CD4-positive, alpha-beta T cell treated with Interleukin-17A for 1 hour (primary cell): ENCODE measurements at regions not wholly inside any gene's neighbourhood (a gene's known extent, or its start where the extent isn't known, plus 50 kb on each side); places are given as distances from the start of the nearest gene placed in this dataset.

Source experiments
- DNase-seq: peaks from one replicate; pipeline ENCODE4 v3.0.0-alpha.2; 2020

DNA sequence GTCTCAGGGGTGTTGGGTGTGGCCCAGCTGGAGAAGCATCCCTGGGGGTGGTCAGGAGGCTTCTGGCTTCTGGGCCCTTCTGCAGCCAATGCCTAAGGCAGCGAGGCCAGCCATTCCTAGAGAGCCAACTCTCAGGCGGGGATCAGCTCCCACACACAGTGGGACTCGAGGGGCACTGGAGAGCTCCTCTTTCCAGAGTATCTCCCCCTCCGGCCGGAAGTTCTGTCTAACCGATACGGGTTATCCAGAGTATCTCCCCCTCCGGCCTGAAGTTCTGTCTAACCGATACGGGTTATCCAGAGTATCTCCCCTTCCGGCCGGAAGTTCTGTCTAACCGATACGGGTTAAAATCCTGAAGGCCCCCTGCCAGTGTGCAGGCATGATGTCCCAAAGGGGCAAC, 71.2 kb upstream of the B3GAT1 start:
- DNase-seq = no peak

DNA sequence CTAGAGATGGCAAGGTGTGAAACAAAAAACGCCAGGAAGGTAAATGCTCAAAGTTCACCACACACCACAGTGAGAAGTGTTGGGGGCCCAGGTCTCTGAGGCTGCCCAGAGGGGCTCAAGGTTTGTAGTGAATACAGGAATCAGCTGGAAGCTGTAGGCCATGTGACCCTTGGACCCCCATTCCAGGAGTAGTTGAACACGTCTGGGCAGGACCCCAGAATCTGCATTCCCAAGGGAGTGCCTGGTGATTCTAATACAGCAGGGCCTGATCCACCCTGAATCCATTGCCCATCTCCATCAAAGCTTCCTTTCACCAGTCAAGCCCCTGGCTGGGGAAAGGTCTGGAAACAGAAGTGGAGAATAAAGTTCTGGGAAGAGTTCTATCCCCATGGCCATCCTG, 70.8 kb upstream of the B3GAT1 start:
- no peak for DNase-seq

GRCh38 chr11:134481933-134482527, 70.0 kb upstream of the B3GAT1 start:
- no peak for DNase-seq

DNA sequence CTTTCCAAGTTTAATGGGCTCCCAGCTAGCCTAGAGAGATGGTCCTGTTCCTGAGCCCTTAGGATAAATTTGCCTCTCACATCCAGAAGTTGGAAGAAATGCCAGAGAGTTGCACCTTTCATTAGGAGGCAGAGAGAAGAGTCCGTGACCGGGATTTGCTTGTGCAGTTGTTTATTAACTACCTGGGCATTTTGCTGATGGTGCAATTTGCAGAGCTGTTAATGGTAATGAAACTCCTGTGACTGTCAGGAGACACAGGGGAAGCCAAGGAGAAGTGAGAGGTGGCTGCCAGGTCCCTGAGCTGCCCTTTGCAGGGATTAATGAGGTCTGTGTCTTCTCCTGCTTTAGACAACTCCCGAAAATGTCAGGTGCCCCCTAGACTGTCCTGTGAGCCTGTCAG, 69.1 kb upstream of the B3GAT1 start:
- no peak for DNase-seq

- DNase-seq = no peak
Measured at GRCh38 chr11:134480136-134480712, 68.2 kb upstream of the B3GAT1 start.

GRCh38 chr11:134479206-134480135, 67.4 kb upstream of the B3GAT1 start:
- DNase-seq = no peak

DNA sequence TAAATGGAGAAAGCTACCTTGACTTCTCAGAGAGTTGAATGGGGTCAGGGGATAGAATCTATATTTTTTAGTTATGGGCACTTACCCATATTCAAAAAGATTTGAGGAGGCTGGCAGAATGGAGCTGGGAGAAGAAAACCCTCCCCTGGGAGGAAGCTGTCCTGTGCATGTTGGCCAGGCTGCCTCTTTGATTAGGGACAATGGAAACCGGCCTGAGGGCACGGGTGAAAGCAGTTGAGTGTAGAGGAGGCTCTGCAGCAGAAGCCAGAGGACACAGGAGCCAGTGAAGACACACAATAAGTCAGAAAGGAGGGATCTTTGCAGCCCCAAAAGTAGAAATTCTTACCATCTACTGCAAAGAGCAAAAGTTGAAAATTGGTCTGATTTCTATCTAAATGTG, 66.6 kb upstream of the B3GAT1 start:
- no peak for DNase-seq

DNA sequence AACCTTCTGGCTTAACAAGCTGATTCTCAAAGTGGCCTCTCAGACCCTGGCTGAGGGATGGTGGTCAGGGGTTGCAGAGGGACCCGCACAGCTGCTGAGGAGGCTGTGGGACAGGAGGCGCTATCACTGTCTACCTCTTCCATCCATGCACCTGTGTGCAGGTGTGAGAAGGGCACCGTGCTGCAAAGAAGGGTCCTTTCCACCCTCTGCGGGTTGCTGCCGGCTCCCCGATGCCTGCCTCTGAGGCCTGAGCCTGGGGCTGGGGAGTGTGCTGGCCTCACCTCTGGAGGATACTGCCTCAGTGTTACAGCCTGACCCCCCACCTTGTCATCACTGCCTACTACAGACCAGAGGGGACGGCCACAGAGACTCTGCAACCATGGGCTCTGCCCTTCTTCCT, 66.1 kb upstream of the B3GAT1 start:
- DNase-seq = no peak

DNA sequence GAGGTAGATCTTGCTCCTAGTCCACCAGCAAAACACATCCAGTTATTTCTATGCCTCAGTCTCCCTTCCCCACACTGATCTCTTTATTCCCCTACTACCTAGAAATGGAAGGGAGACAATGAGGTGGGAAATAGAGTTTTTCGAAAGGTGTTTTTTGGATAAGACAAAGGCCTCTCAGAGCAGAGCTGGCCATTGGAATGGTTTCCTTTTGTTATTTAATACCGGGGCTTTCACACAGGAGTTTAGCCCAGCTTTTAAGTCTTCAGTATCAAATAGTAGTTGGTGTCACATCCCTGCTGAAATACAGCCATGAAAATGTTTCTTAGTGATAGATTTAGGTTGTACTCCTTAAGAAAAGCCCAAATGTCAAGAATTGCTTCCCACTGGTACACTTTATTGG, 65.4 kb upstream of the B3GAT1 start:
- no peak for DNase-seq

GRCh38 chr11:134476435-134477021, 64.5 kb upstream of the B3GAT1 start:
- DNase-seq = no peak

DNA sequence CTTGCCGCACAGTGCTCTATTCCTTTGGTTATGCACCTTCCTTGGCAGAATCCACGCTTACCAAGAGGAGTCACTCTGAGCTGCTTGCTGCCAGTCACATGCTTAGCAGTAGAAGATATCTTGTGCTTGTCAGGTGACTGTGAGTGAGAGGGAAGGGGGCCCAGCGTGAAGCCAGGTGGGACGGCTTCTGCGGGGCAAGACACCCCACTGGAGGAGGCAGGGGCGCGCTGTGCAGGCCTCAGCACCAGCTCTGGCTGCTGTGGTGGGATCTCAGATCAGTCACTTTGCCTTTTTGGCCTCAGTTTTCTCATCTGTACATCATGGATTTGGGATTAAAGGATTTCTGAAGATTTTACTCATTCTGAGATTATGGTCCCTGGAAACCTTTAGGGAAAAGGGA, 63.9 kb upstream of the B3GAT1 start:
- no peak for DNase-seq

GRCh38 chr11:134474942-134475341, 62.9 kb upstream of the B3GAT1 start:
- DNase-seq = no peak

GRCh38 chr11:134474070-134474860, 62.2 kb upstream of the B3GAT1 start:
- no peak for DNase-seq

- DNase-seq = no peak
Measured at GRCh38 chr11:134471716-134472455, 59.8 kb upstream of the B3GAT1 start.

DNA sequence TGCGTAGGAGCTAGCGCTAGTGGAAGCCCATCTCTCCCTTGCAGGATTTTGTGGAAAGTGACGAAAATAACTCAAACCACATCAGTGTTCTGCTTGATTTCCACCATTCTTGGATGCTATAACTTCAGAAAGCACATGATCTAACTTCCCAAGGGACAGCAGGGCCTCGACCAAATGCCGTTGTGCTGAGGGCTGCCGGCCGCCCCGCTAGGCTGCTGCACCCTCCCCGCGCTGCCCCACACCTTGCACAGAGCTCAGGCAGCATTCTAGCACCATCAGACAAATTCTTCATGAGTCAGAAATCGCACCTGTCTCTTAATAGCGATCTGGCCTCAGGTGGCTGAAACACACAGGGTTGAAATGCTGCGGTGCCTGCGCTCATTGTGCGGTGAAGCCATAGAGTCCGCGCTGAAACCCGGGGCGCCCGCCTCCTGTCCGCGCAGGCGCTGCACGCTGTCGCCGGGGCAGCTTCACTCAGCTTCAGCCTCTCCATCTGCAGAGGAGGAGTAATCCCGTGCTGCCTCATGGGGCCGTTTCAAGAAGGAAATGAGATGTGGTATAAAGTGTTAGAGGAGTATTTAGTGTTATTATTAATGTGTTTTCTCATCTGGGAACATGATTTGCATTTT, 59.2 kb upstream of the B3GAT1 start:
- no peak for DNase-seq

GRCh38 chr11:134470238-134470637, 58.2 kb upstream of the B3GAT1 start:
- no peak for DNase-seq

DNA sequence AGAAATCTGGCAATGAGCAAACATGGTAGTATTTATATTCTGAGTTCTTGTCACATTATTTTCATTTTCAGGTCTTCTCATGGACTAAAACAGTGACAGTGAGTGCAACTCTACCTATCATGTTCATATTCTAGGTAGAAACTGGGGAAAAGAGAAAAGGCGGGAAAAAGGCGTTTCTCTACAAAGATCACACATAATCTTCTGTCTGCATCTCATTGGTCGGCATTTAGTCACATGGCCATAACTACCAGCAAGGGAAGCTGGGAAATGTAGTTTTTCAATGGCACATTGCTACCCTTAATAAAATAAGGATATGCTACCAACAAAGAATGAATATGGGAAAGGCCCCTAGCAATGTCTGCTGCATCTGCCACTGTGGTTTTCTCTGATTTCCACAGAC, 57.6 kb upstream of the B3GAT1 start:
- peak; percentile 7 for DNase-seq

GRCh38 chr11:134468796-134469195, 56.8 kb upstream of the B3GAT1 start:
- DNase-seq = no peak

GRCh38 chr11:134468081-134468668, 56.1 kb upstream of the B3GAT1 start:
- no peak for DNase-seq

DNA sequence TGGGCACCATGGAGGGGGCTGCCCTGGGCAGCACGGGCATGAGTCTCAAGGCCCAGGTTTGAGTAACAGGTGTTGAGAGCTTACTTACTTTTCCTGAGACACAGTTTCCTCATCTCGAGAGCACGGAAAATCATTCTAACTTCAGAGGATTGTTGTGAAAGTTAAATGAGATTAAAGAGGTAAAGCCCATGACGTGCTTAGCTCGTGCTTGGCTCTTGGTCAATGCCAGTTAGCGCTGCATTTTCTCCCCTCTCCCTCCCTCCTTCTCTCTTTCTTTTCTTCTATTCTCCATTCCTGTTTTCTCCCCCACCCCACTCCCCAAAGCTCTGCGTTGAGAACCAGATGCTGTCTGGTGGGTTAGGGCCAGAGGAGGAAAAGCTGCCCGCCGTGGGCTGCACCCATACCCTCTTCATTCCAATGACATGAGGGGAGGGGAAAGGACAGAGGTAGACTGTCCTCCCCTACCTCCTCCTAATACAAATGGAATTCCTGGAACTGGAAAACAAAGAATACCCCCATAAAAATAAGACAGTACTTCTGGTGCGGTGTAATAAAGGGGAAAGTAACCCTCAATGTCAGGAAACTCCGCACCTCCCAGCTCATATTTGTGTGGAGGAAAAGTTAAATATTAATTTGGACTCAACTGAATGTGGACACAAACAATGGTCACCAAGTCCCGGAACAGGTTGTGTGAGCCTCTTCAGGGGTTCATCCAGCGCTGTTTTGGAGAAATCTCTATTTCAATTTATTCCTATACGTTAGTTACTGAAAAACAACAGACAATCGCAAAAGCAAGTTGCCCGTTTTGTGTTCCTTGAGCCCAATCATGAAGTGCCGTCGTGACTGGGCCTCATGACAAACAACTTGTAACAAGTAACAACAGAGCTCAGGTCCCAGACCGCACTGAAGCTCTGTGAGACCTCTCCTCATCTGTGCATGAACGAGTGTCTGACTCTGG, 54.8 kb upstream of the B3GAT1 start:
- DNase-seq = no peak
